GM19438 (cell line): ENCODE measurements at regions not wholly inside any gene's neighbourhood (a gene's known extent, or its start where the extent isn't known, plus 50 kb on each side); places are given as distances from the start of the nearest gene placed in this dataset.
"Not testable (repeated sequence)": the region's sequence is repeated elsewhere in the genome, so short reads cannot be mapped to it uniquely, and the experiment has no call there.

Experiments used
- ATAC-seq: cut with Tn5 transposase; IDR thresholded peaks from one replicate; pipeline ENCODE4 v1.9.1; 2021; ENCODE audit warnings: low read depth; ENCODE audit not compliant: unreplicated experiment

DNA sequence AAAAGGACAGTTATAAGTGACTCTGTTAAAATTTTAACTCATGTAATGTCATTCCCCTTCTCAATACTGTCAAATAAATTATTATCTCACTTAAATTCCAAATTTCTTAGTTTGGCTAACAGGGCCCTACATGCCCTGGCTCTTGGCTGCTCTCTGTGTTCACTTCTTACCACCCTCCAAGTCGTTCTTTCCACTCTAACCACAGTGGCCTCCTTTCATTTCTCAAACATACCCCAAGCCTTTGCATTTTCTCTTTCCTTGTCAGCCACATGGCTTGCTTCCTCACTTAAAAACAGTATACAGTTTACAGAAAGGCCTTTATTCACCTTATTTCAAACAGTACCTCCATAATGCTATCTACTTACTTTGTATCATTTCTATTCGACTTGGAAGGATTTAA, 737.1 kb upstream of the ZWINT start:
- ATAC-seq, result no peak

DNA sequence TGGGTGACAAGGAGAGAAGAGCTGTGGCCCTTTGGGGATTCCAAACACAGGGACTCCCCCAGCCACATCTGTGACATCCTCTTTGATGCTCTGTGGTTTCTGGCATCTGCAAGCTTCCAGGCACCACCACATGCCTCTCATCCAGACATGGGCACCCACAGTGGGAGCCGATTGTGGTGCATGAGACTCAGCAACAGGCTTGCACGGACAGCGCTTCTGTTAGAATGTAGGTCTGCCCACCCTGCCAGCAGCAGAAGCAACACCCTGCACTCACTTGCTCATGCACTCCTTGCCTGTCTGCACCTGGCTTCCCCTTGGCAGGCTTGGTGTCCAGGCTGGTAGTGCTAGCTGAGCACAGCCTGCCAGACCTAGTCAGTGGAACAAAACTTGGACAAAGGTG, 735.0 kb upstream of the ZWINT start:
- ATAC-seq, result no peak

GRCh38 chr10:57094965-57095364, 733.9 kb upstream of the ZWINT start:
- no peak for ATAC-seq

DNA sequence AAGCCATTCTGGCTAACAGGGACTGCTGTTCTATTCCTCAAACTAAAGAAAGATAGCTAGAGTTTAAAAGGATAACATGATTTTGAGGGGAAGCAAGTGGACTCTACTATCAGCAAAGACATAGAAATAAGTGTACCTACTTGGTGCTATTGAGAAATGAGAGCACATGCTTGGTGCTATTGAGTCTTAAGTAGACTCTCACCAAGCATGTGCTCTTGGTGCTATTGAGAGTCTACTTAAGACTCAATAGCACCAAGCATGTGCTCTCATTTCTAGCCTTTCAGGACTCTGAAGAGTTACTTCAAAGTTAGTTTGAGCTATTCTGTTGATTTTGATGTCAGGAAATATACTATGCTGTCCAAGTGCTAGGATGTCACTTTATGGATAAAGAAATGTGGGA, 733.0 kb upstream of the ZWINT start:
- ATAC-seq, result no peak

DNA sequence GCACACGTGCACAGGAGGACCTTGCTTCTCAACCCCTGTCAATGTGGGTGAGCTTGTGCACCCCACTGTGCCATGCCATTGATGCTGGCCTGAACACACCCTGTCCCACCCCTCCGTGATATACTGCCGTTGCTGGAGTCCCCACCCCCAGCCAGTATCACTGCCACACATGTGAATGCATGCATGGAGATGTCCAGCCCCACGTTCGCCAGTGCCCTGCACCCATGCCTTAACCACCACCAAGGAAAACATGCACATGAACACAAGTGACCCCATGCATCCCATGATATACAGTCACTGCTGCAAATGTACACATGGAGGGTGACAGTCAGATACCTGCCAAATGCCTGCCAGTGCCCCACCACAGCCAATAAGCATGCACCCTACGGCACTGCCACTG, 692.5 kb upstream of the ZWINT start:
- ATAC-seq, result no peak

GRCh38 chr10:57049096-57049495, 688.0 kb upstream of the ZWINT start:
- no peak for ATAC-seq

DNA sequence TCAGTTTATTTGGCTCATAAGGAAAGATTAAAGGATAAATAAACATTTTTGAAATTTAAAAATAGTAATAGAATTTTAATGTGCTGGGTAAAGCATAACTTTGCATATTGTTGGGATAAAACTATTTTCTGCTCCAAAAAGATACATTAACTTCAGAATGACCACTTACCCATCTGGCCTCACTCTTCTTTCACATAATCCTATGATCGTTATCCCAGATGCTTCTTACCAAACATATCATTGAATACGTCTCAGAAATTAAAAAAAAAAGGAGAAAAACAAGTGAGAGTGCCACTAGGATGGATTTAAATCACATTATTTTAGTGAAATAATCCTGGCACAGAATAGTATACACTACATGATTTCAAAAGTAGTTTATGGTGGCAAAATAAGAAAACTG, 677.5 kb upstream of the ZWINT start:
- no peak for ATAC-seq

DNA sequence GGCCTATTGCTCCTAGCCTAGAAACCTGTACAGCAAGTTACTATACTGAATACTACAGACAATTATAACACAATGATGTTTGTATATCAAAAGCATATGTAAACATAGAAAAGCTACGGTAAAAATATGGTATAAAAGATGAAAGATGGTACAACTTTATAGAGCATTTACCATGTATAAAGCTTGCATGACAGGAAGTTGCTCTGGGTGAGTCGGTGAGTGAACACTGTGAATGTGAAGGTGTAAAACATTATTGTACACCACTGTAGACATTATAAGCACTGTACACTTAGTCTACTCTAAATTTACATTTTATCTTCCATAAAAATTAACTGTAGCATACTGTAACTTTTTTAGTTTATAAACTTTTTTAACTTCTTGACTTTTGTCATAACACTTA, 674.3 kb upstream of the ZWINT start:
- ATAC-seq, result no peak

DNA sequence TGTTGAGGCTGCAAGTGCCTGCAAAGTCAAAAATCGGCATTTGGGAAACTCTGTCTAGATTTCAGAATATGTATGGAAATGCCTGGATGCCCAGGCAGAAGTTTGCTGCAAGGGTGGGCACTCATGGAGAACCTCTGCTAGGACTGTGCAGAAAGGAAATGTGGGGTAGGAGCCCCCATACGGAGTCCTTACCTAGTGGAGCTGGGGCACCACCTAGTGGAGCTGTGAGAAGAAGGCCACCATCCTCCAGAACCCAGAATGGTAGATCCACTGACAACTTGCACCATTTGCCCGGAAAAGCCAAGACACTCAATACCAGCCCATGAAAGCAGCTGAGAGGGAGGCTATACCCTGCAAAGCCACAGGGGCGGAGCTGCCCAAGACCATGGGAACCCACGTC, 671.2 kb upstream of the ZWINT start:
- not testable (repeated sequence) for ATAC-seq

DNA sequence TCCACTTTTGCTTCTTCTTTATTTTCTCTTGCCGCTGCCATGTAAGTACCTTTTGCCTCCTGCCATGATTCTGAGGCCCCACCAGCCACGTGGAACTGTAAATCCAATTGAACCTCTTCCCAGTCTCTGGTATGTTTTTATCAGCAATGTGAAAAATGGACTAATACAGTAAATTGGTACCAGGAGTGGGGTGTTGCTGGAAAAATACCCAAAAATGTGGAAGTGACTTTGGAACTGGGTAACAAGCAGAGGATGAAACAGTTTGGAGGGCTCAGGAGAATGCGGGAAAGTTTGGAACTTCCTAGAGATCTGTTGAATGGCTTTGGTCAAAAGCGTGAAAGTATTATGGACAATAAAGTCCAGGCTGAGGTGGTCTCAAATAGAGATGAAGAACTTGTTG, 670.3 kb upstream of the ZWINT start:
- ATAC-seq, result no peak

GRCh38 chr10:57026307-57026706, 665.2 kb upstream of the ZWINT start:
- ATAC-seq, result no peak

DNA sequence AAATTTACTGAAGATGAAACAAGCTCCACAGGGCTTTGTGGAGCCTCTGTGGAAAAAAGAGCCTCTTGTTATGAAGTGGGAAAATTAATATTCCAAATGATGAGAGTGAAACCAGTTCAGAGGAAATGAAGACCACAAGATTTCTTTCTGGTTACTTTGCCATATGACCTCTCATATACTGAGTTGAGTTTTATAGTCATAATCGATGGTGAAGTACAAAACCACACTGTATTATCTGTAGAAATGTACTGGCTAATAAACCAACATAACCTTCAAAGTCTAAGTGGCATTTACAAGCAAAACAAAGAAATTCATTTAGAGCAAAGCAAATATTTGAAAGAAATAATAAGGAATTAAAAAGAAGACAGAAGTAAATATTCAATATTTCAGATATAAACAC, 662.6 kb upstream of the ZWINT start:
- no peak for ATAC-seq

DNA sequence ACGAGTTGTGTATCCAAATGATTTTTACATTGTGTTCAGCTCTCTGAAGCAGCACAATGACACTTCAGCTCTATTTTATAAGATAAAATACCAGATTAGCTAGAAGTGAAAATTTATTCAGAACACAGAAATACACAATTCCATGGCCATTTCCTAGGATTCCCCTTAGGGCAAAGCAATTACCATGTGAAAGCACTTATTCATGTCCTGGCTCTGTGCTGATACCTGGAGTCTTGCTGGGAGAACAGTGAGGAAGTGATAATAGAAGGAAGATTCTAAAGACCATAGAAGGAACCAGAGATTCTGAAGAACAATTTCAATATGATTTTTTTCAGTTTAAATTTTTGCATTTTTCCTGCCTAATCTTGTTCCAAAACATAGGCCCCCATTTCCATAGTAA, 657.4 kb upstream of the ZWINT start:
- ATAC-seq, result no peak

GRCh38 chr10:57017356-57018037, 656.4 kb upstream of the ZWINT start:
- no peak for ATAC-seq

DNA sequence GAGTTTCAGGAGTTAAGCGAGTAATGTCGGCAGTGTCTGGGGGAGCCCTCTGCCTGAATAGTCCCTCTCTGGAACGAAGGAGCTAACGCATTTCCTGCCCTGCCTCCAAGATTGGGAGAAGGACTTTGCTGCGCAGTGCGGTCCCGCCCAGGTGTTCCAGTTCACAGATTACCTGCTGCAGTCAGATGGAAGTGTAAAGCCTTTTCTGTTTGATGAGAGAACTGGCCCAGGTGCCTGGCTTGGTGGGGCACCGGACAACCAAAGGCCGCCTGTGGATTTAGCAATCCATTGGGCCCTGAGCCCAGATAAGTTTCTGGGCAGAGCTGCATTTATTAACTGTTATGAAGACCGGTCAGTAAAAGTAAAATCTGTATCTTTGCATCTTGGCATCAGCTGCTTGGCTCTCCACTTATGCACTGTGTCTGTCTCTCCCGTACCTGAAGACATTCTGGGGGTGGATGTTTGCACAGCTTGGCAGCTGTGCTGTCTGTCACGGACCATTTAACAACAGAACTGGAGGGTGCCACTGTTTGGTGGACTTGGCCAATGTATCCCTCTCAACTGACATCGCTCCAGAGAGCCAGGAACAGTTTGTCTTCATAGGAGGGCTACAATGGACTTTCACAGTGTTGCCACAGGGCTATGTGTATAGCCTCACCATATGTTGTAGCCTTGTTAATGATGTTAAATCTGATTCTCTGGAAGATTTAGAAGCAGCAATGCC, 654.7 kb upstream of the ZWINT start:
- ATAC-seq, result no peak

DNA sequence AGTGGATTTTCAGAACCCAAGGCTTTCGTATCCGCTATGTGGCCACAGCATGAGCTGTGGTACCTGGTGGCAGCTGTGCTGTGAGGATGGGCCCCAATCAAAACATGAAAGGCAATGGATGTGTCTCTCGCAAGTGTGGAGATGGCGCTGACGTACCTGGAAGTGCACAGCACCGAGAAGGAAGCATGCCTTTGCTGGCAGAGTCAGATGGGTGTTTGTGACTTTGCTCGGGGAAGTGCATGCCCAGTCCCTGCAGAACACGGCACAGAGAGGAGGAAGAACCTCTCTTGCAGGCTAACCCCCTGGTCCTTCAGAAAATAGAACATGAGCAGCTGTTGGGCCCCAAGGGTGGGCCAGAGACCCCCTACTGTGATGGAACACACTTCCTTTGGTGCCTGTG, 654.1 kb upstream of the ZWINT start:
- no peak for ATAC-seq

DNA sequence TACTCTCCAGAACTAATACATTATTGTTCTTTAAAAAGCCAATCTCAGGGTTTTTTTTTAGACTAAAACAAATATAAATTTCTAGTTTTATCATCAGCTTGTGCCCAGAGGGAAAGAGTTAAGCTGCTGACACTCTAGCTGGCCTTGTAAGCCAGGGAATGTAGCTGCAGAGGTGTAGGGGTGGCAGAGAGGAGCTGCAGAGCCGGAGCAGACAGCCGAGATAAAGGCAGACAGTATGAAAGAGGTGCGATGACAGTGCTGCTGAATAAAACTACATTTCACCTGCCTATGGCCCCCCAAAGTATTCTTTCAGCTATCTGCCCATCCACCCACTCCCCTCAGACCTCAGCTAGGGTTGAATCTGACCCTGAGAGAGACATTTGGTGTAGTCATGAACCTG, 653.7 kb upstream of the ZWINT start:
- no peak for ATAC-seq

- ATAC-seq, result no peak
Observed at GRCh38 chr10:57008189-57008588, 647.1 kb upstream of the ZWINT start.

DNA sequence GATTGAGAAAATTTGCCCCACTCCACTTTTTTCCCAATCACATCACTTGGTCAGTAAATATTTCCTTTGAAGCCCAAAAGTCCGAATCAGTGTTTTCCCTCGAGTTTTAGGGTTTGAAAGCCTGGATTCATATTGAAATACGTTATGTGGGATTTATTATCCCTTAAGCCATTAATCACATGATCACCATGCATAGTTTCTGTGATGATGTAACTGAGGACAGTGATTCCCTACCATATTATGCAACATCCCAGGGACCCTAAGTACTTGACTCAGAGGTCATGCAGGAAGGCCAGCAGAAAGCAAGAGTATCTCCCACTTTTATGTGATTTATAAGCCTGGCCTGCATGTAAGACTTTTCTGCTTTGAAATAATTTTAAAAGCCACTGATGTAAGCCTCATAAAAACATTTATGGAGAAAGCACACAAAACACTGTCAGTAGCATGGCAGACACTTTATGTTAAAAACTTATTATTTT, 630.6 kb upstream of the ZWINT start:
- no peak for ATAC-seq

GRCh38 chr10:56975513-56975912, 614.5 kb upstream of the ZWINT start:
- ATAC-seq, result no peak

DNA sequence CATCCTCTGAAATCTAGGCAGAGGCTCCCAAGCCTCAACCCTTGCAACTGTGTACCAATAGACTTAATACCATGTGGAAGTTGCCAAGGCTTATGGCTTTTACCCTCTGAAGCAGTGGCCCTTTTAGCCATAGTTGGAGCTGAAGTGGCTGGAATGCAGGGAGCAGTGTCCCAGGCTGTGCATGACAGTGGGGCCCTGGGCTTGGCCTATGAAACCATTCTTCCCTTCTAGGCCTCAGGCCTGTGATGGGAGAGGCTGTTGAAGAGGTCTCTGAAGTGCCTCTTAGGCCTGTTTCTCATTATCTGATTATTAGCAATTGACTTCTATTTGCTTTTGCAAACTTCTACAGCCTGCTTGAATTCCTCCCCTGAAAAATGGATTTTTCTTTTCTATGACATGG, 612.7 kb upstream of the ZWINT start:
- no peak for ATAC-seq

- ATAC-seq, result no peak
Observed at GRCh38 chr10:56943221-56943755, 582.2 kb upstream of the ZWINT start.
